ENCODE measurements at regions not wholly inside any gene's neighbourhood (a gene's known extent, or its start where the extent isn't known, plus 50 kb on each side); places are given as distances from the start of the nearest gene placed in this dataset.

DNA sequence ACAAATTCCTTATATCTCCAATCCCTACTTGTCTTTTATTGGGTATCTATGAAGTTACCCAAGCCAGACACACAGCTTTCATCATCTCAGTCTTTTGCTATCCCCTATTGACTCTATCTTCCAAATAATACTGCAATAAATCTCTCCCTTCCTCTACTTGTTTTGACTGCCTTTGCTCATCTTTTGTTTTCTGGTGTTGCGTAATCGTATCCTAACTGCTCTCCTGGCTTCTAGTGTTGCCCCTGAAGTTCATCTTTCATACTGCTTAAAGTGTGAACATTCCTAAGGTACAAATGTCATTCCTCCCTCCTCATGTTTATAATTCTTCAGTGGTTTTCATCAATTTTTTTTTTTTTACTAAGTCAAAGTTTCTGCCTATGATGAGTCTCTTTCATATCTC lies 491.3 kb upstream of the DCC start:
- Histone ChIP-seq H2AFZ (ENCODE audit: low read length) (no peak overlapping the region), H4K20me1 (ENCODE audit: control insufficient read depth, extremely low read depth, insufficient read depth, low read length) (no peaks in the 10 kb centered on the region), H3K4me2 (ENCODE audit: extremely low read depth, insufficient read depth, low read length) (no peak overlapping the region), H3K27ac (ENCODE audit: insufficient read depth, low read length) (no peak overlapping the region), H3K4me3 (replicated peaks in 1 of 4; ENCODE audit: control extremely low read depth in 1 of 4, insufficient read depth in 1 of 4, low read depth in 3 of 4, low read length in 4 of 4) (no peak overlapping the region), H3K36me3 (ENCODE audit: control insufficient read depth, insufficient read depth, low read length) (no peaks in the 10 kb centered on the region), H3K9me3 (ENCODE audit: control insufficient read depth, insufficient read depth, low read depth, low read length) (no peaks in the 10 kb centered on the region), H3K4me1 (ENCODE audit: control insufficient read depth, extremely low read depth, insufficient read depth, low read length) (no peaks in the 10 kb centered on the region), H3K27me3 (ENCODE audit: control insufficient read depth, insufficient read depth, low read length) (no peaks in the 10 kb centered on the region), H3K79me2 (ENCODE audit: control insufficient read depth, insufficient read depth, low read length) (no peaks in the 10 kb centered on the region), H3K9ac (ENCODE audit: insufficient read depth, low read length) (no peak overlapping the region)
- TF ChIP-seq, protein P1, sequence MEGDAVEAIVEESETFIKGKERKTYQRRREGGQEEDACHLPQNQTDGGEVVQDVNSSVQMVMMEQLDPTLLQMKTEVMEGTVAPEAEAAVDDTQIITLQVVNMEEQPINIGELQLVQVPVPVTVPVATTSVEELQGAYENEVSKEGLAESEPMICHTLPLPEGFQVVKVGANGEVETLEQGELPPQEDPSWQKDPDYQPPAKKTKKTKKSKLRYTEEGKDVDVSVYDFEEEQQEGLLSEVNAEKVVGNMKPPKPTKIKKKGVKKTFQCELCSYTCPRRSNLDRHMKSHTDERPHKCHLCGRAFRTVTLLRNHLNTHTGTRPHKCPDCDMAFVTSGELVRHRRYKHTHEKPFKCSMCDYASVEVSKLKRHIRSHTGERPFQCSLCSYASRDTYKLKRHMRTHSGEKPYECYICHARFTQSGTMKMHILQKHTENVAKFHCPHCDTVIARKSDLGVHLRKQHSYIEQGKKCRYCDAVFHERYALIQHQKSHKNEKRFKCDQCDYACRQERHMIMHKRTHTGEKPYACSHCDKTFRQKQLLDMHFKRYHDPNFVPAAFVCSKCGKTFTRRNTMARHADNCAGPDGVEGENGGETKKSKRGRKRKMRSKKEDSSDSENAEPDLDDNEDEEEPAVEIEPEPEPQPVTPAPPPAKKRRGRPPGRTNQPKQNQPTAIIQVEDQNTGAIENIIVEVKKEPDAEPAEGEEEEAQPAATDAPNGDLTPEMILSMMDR (conservative IDR thresholded peaks at IDR 0.05 in 1 of 2, IDR thresholded peaks at IDR 0.05 in 1 of 2; ENCODE audit: low read depth in 1 of 2, low read length in 2 of 2) = no peak
- TF ChIP-seq EZH2 (IDR thresholded peaks at IDR 0.05; ENCODE audit: low read length, missing control alignments) = no peak
- no peak for DNase-seq (ENCODE audit: low read depth in 2 of 2)

DNA sequence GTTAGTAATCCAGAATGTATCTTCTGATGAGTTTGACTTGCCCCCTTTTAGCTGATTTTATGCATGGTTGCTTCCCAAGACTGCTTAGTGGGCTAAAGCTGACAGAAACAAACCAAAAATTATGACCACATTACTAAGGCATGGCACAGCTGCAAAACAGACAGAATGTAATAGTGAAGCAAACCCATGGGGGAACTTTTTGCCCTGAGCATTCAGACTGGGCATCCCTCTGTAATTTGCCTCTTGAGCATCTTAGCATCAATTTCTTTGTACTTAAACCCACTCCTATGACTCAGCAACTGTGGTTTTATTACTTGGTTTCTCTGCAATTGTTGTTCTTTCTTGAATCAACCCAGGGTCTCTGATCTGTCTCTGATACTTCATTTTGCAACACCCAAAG lies 487.3 kb upstream of the DCC start:
- Histone ChIP-seq H3K27ac (ENCODE audit: insufficient read depth, low read length) (no peak overlapping the region), H3K9ac (ENCODE audit: insufficient read depth, low read length) (no peak overlapping the region), H3K4me3 (replicated peaks in 1 of 4; ENCODE audit: control extremely low read depth in 1 of 4, insufficient read depth in 1 of 4, low read depth in 3 of 4, low read length in 4 of 4) (no peak overlapping the region), H3K79me2 (ENCODE audit: control insufficient read depth, insufficient read depth, low read length) (no peaks in the 10 kb centered on the region), H3K27me3 (ENCODE audit: control insufficient read depth, insufficient read depth, low read length) (no peaks in the 10 kb centered on the region), H3K9me3 (ENCODE audit: control insufficient read depth, insufficient read depth, low read depth, low read length) (no peaks in the 10 kb centered on the region), H3K4me1 (ENCODE audit: control insufficient read depth, extremely low read depth, insufficient read depth, low read length) (no peaks in the 10 kb centered on the region), H3K36me3 (ENCODE audit: control insufficient read depth, insufficient read depth, low read length) (no peaks in the 10 kb centered on the region), H2AFZ (ENCODE audit: low read length) (no peak overlapping the region), H4K20me1 (ENCODE audit: control insufficient read depth, extremely low read depth, insufficient read depth, low read length) (no peaks in the 10 kb centered on the region), H3K4me2 (ENCODE audit: extremely low read depth, insufficient read depth, low read length) (no peak overlapping the region)
- no peak for DNase-seq (ENCODE audit: low read depth in 2 of 2)
- TF ChIP-seq, protein P1 (conservative IDR thresholded peaks at IDR 0.05 in 1 of 2, IDR thresholded peaks at IDR 0.05 in 1 of 2; ENCODE audit: low read depth in 1 of 2, low read length in 2 of 2) = no peak
- TF ChIP-seq EZH2 (IDR thresholded peaks at IDR 0.05; ENCODE audit: low read length, missing control alignments) = no peak

DNA sequence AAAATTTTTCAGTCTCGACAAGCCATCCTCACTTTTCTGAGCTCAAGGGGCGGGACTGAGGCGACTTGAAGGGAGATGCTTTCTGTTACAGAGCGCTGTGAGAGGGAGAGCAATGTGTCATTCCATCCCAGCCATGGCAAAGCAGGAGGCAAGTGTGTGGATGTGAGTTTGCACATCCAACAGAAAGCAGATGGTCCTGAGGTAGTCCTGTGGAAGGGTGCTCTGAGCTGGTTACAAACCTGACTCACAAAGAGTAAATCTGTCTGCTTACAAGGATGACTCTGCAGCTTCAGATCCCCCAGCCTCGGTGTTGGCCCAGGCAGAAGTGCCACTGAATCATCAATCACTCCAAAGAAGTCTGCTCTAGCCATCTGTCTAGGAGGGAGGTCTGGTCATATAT lies 482.0 kb upstream of the DCC start:
- Histone ChIP-seq H3K4me2 (ENCODE audit: extremely low read depth, insufficient read depth, low read length) (no peak overlapping the region), H3K27ac (ENCODE audit: insufficient read depth, low read length) (no peak overlapping the region), H3K27me3 (ENCODE audit: control insufficient read depth, insufficient read depth, low read length) (no peaks in the 10 kb centered on the region), H3K79me2 (ENCODE audit: control insufficient read depth, insufficient read depth, low read length) (no peaks in the 10 kb centered on the region), H4K20me1 (ENCODE audit: control insufficient read depth, extremely low read depth, insufficient read depth, low read length) (no peaks in the 10 kb centered on the region), H3K4me3 (replicated peaks in 1 of 4; ENCODE audit: control extremely low read depth in 1 of 4, insufficient read depth in 1 of 4, low read depth in 3 of 4, low read length in 4 of 4) (no peak overlapping the region), H3K9ac (ENCODE audit: insufficient read depth, low read length) (no peak overlapping the region), H3K4me1 (ENCODE audit: control insufficient read depth, extremely low read depth, insufficient read depth, low read length) (no peaks in the 10 kb centered on the region), H3K36me3 (ENCODE audit: control insufficient read depth, insufficient read depth, low read length) (no peaks in the 10 kb centered on the region), H2AFZ (ENCODE audit: low read length) (no peak overlapping the region), H3K9me3 (ENCODE audit: control insufficient read depth, insufficient read depth, low read depth, low read length) (no peaks in the 10 kb centered on the region)
- no peak for DNase-seq (ENCODE audit: low read depth in 2 of 2)
- TF ChIP-seq, protein P1 (conservative IDR thresholded peaks at IDR 0.05 in 1 of 2, IDR thresholded peaks at IDR 0.05 in 1 of 2; ENCODE audit: low read depth in 1 of 2, low read length in 2 of 2) = no peak

All from fibroblast of lung (primary cell).